Fibroblast of lung (primary cell): ENCODE measurements at regions not wholly inside any gene's neighbourhood (a gene's known extent, or its start where the extent isn't known, plus 50 kb on each side); places are given as distances from the start of the nearest gene placed in this dataset.

Experiments
- CTCF ChIP-seq, 2 donors: IDR thresholded peaks in 1 of 2; conservative IDR thresholded peaks in 1 of 2; 1 replicate in 1 of 2; 2 replicates in 1 of 2; pipeline ENCODE4 v1.5.1; 2011 to 2012; ENCODE audit warnings: low read length in 2 of 2, control low read depth in 1 of 2, inconsistent platforms in 1 of 2, low read depth in 1 of 2, mild to moderate bottlenecking in 1 of 2
- EZH2 ChIP-seq: IDR thresholded peaks from 2 replicates; pipeline ENCODE4 v1.5.1; 2012; ENCODE audit warnings: low read length, control low read depth, mild to moderate bottlenecking; ENCODE audit errors: missing control alignments

- TF ChIP-seq CTCF (conservative IDR thresholded peaks at IDR 0.05 in 1 of 2, IDR thresholded peaks at IDR 0.05 in 1 of 2; ENCODE audit: low read depth in 1 of 2, low read length in 2 of 2) (no peak), EZH2 (no peak)
Measured at GRCh38 chr5:175115831-175116230, 328.2 kb downstream of the DRD1 start.
